ENCODE measurements at regions not wholly inside any gene's neighbourhood (a gene's known extent, or its start where the extent isn't known, plus 50 kb on each side); places are given as distances from the start of the nearest gene placed in this dataset.

DNA sequence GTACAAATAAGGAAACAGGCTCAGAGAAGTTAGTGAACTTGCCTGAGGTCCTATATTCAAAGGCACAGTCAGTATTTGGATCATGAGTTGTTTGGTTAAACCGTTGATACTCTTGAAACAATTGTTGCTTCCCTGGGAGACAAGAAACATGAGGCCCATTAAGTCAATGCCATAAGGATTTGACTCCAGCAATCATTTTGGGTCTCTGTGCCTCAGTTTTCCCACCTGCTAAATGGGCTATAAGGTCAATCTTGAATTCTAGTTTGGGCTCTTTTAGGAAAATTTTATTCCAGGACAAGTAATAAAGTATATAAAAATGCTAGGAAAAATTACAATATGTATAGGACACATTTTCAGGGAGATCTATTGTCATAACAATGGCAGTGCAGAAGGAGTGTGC lies 202.1 kb downstream of the TMEM26 start:
- H3K27ac Mint-ChIP-seq (ENCODE audit: unreplicated experiment), result no peak overlapping the region

DNA sequence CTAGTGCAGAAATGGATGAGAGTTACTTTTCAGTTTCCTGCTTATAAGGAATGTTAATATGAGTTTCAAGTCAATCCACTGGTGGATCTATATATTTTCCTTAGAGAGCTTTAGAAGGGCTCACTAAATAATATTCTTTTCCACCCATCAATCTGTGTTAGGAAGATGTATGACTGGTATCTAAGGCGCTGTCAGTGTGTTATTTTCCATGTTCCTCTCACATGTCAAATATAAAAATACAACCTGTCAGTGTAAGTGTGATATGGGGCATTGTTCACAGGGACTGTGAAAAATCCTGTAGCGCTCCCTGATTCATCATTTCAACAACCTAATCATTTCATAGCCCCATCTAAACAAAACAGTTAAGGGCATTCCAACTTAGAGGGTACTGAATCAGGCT lies 203.1 kb downstream of the TMEM26 start:
- Mint-ChIP-seq H3K9me3 (ENCODE audit: unreplicated experiment) (no peaks in the 10 kb centered on the region), H3K36me3 (ENCODE audit: low read depth, unreplicated experiment) (no peaks in the 10 kb centered on the region), H3K4me1 (ENCODE audit: unreplicated experiment) (no peaks in the 10 kb centered on the region), H3K27me3 (ENCODE audit: unreplicated experiment) (no peaks in the 10 kb centered on the region), H3K27ac (ENCODE audit: unreplicated experiment) (no peak overlapping the region), H3K4me3 (ENCODE audit: unreplicated experiment) (no peak overlapping the region)
- TF ChIP-seq, protein P1, sequence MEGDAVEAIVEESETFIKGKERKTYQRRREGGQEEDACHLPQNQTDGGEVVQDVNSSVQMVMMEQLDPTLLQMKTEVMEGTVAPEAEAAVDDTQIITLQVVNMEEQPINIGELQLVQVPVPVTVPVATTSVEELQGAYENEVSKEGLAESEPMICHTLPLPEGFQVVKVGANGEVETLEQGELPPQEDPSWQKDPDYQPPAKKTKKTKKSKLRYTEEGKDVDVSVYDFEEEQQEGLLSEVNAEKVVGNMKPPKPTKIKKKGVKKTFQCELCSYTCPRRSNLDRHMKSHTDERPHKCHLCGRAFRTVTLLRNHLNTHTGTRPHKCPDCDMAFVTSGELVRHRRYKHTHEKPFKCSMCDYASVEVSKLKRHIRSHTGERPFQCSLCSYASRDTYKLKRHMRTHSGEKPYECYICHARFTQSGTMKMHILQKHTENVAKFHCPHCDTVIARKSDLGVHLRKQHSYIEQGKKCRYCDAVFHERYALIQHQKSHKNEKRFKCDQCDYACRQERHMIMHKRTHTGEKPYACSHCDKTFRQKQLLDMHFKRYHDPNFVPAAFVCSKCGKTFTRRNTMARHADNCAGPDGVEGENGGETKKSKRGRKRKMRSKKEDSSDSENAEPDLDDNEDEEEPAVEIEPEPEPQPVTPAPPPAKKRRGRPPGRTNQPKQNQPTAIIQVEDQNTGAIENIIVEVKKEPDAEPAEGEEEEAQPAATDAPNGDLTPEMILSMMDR (IDR thresholded peaks at IDR 0.05; ENCODE audit: unreplicated experiment), result no peak
- no peak for DNase-seq (ENCODE audit: low spot score)

More for the DNA sequence above, 202.1 kb downstream of the TMEM26 start:
- TF ChIP-seq, protein P1 (IDR thresholded peaks at IDR 0.05; ENCODE audit: unreplicated experiment), result no peak
- Mint-ChIP-seq H3K4me3 (ENCODE audit: unreplicated experiment) (no peak overlapping the region), H3K27me3 (ENCODE audit: unreplicated experiment) (no peaks in the 10 kb centered on the region), H3K36me3 (ENCODE audit: low read depth, unreplicated experiment) (no peaks in the 10 kb centered on the region), H3K9me3 (ENCODE audit: unreplicated experiment) (no peaks in the 10 kb centered on the region), H3K4me1 (ENCODE audit: unreplicated experiment) (no peaks in the 10 kb centered on the region)
- DNase-seq (ENCODE audit: low spot score), result no peak

DNA sequence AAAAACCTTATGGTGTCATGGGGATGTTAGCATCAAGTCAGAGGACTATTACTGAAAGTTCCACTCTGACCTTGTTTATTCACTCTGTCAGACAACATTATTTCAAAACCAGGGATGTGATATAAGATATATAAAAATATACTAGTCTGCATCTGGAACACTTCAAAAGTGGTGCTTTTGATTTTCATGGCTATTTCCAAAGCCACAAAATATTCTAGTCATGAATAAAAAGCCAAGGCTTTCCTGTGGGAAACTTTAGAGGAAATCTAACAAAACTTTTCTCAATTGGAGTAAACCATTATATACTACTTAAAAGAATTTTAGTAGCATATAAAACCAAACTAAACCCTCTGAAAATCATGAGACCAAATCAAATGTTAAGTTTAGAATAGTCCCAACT lies 205.2 kb downstream of the TMEM26 start:
- no peaks in the 10 kb centered on the region for H3K36me3 Mint-ChIP-seq (ENCODE audit: low read depth, unreplicated experiment)
- H3K4me1 Mint-ChIP-seq (ENCODE audit: unreplicated experiment), result no peaks in the 10 kb centered on the region
- no peak overlapping the region for H3K27ac Mint-ChIP-seq (ENCODE audit: unreplicated experiment)
- H3K9me3 Mint-ChIP-seq (ENCODE audit: unreplicated experiment), result no peaks in the 10 kb centered on the region
- no peaks in the 10 kb centered on the region for H3K27me3 Mint-ChIP-seq (ENCODE audit: unreplicated experiment)
- no peak for DNase-seq (ENCODE audit: low spot score)
- TF ChIP-seq, protein P1 (IDR thresholded peaks at IDR 0.05; ENCODE audit: unreplicated experiment), result no peak
- H3K4me3 Mint-ChIP-seq (ENCODE audit: unreplicated experiment), result no peak overlapping the region

GRCh38 chr10:61244261-61244775 lies 208.9 kb downstream of the TMEM26 start:
- Mint-ChIP-seq H3K27me3 (ENCODE audit: unreplicated experiment) (no peaks in the 10 kb centered on the region), H3K36me3 (ENCODE audit: low read depth, unreplicated experiment) (no peaks in the 10 kb centered on the region), H3K4me1 (ENCODE audit: unreplicated experiment) (no peaks in the 10 kb centered on the region), H3K4me3 (ENCODE audit: unreplicated experiment) (no peak overlapping the region), H3K27ac (ENCODE audit: unreplicated experiment) (no peak overlapping the region), H3K9me3 (ENCODE audit: unreplicated experiment) (no peaks in the 10 kb centered on the region)
- no peak for DNase-seq (ENCODE audit: low spot score)
- TF ChIP-seq, protein P1 (IDR thresholded peaks at IDR 0.05; ENCODE audit: unreplicated experiment), result no peak

GRCh38 chr10:61232780-61233179 lies 220.4 kb downstream of the TMEM26 start:
- H3K9me3 Mint-ChIP-seq (ENCODE audit: unreplicated experiment), result peaks cover 6% of the 10 kb centered on the region
- TF ChIP-seq, protein P1 (IDR thresholded peaks at IDR 0.05; ENCODE audit: unreplicated experiment), result no peak
- no peak overlapping the region for H3K4me3 Mint-ChIP-seq (ENCODE audit: unreplicated experiment)
- H3K36me3 Mint-ChIP-seq (ENCODE audit: low read depth, unreplicated experiment), result no peaks in the 10 kb centered on the region
- no peak for DNase-seq (ENCODE audit: low spot score)
- no peaks in the 10 kb centered on the region for H3K4me1 Mint-ChIP-seq (ENCODE audit: unreplicated experiment)
- H3K27me3 Mint-ChIP-seq (ENCODE audit: unreplicated experiment), result peaks cover 1% of the 10 kb centered on the region
- no peak overlapping the region for H3K27ac Mint-ChIP-seq (ENCODE audit: unreplicated experiment)
